Neural cell (in vitro differentiated cells): ENCODE measurements at regions not wholly inside any gene's neighbourhood (a gene's known extent, or its start where the extent isn't known, plus 50 kb on each side); places are given as distances from the start of the nearest gene placed in this dataset.

Experiments
- POLR2AphosphoS5 ChIP-seq: IDR thresholded peaks from 2 replicates; pipeline ENCODE4 v1.6.1; 2012
- TF ChIP-seq, protein P1 (sequence below): IDR thresholded peaks from 2 replicates; pipeline ENCODE4 v1.6.1; 2012; ENCODE audit warnings: borderline replicate concordance
- TF ChIP-seq, protein P2 (sequence below): fragments of 450-650 bp; IDR thresholded peaks from 2 replicates; pipeline ENCODE4 v1.5.1; 2014; ENCODE audit warnings: antibody characterized with exemption, mild to moderate bottlenecking, moderate library complexity; ENCODE audit not compliant: poor library complexity, severe bottlenecking

- TF ChIP-seq POLR2AphosphoS5: no peak
- TF ChIP-seq, protein P1, sequence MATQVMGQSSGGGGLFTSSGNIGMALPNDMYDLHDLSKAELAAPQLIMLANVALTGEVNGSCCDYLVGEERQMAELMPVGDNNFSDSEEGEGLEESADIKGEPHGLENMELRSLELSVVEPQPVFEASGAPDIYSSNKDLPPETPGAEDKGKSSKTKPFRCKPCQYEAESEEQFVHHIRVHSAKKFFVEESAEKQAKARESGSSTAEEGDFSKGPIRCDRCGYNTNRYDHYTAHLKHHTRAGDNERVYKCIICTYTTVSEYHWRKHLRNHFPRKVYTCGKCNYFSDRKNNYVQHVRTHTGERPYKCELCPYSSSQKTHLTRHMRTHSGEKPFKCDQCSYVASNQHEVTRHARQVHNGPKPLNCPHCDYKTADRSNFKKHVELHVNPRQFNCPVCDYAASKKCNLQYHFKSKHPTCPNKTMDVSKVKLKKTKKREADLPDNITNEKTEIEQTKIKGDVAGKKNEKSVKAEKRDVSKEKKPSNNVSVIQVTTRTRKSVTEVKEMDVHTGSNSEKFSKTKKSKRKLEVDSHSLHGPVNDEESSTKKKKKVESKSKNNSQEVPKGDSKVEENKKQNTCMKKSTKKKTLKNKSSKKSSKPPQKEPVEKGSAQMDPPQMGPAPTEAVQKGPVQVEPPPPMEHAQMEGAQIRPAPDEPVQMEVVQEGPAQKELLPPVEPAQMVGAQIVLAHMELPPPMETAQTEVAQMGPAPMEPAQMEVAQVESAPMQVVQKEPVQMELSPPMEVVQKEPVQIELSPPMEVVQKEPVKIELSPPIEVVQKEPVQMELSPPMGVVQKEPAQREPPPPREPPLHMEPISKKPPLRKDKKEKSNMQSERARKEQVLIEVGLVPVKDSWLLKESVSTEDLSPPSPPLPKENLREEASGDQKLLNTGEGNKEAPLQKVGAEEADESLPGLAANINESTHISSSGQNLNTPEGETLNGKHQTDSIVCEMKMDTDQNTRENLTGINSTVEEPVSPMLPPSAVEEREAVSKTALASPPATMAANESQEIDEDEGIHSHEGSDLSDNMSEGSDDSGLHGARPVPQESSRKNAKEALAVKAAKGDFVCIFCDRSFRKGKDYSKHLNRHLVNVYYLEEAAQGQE: no peak
- TF ChIP-seq, protein P2, sequence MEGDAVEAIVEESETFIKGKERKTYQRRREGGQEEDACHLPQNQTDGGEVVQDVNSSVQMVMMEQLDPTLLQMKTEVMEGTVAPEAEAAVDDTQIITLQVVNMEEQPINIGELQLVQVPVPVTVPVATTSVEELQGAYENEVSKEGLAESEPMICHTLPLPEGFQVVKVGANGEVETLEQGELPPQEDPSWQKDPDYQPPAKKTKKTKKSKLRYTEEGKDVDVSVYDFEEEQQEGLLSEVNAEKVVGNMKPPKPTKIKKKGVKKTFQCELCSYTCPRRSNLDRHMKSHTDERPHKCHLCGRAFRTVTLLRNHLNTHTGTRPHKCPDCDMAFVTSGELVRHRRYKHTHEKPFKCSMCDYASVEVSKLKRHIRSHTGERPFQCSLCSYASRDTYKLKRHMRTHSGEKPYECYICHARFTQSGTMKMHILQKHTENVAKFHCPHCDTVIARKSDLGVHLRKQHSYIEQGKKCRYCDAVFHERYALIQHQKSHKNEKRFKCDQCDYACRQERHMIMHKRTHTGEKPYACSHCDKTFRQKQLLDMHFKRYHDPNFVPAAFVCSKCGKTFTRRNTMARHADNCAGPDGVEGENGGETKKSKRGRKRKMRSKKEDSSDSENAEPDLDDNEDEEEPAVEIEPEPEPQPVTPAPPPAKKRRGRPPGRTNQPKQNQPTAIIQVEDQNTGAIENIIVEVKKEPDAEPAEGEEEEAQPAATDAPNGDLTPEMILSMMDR: no peak
These were observed 101.6 kb downstream of the CHST1 start for GRCh38 chr11:45563810-45564209.
